CD4-positive, alpha-beta T cell (primary cell): ENCODE measurements at regions not wholly inside any gene's neighbourhood (a gene's known extent, or its start where the extent isn't known, plus 50 kb on each side); places are given as distances from the start of the nearest gene placed in this dataset.

Source experiments
- ATAC-seq: fragments of 200-7000 bp; cut with Tn5 transposase; one replicate; pipeline ENCODE4 v1.10.0; 2022; ENCODE audit warnings: mild to moderate bottlenecking; ENCODE audit not compliant: poor library complexity
- CTCF ChIA-PET: fragments of 350-600 bp; sonication (Branson Sonifier 250); formaldehyde crosslinking; loops from one replicate; lab custom pipeline; 2021; ENCODE audit warnings: antibody characterized with exemption, inconsistent platforms; lab: Charles Lee
- POLR2A ChIA-PET: fragments of 350-600 bp; sonication (Branson Sonifier 250); formaldehyde crosslinking; loops from one replicate; lab custom pipeline; 2021; ENCODE audit warnings: antibody characterized with exemption, inconsistent platforms; lab: Charles Lee
- DNase-seq, 14 experiments: peaks; one replicate each; pipeline ENCODE4 v3.0.0-alpha.2; 2013 to 2020; ENCODE audit warnings: mixed read lengths in 2 of 14
- H3K27ac ChIP-seq, 2 donors: one replicate each; pipeline versions ENCODE4 v1.5.1 to v1.7.0; 2013; ENCODE audit warnings: low read length in 2 of 2, low read depth in 1 of 2, mild to moderate bottlenecking in 1 of 2
- H3K27me3 ChIP-seq, 2 experiments: 1 replicate in 1 of 2; 2 replicates in 1 of 2; pipeline versions ENCODE4 v1.6.1 to v1.7.0; 2013; ENCODE audit warnings: low read length in 2 of 2, control low read depth in 1 of 2, mild to moderate bottlenecking in 1 of 2, moderate library complexity in 1 of 2; ENCODE audit not compliant: insufficient read depth in 2 of 2, control insufficient read depth in 1 of 2
- H3K36me3 ChIP-seq: one replicate; pipeline ENCODE4 v1.6.1; 2013; ENCODE audit warnings: low read length, control low read depth; ENCODE audit not compliant: insufficient read depth
- H3K4me1 ChIP-seq: one replicate; pipeline ENCODE4 v1.6.1; 2013; ENCODE audit warnings: low read length, control low read depth; ENCODE audit not compliant: insufficient read depth
- H3K4me3 ChIP-seq: one replicate; pipeline ENCODE4 v1.5.1; 2013; ENCODE audit warnings: mild to moderate bottlenecking, low read length, moderate library complexity
- H3K9me3 ChIP-seq, 2 experiments: 1 replicate in 1 of 2; 2 replicates in 1 of 2; pipeline versions ENCODE4 v1.6.1 to v1.7.0; 2013; ENCODE audit warnings: low read length in 2 of 2, mild to moderate bottlenecking in 2 of 2, control low read depth in 1 of 2, moderate library complexity in 1 of 2; ENCODE audit not compliant: control insufficient read depth in 1 of 2, insufficient read depth in 1 of 2
- H3K27ac Mint-ChIP-seq: one replicate; pipeline ENCODE4 v1.8.0; 2020; ENCODE audit warnings: mixed read lengths
- H3K27me3 Mint-ChIP-seq: one replicate; pipeline ENCODE4 v1.8.0; 2021; ENCODE audit warnings: mixed read lengths
- H3K36me3 Mint-ChIP-seq: one replicate; pipeline ENCODE4 v1.8.0; 2021; ENCODE audit warnings: low read depth, mixed read lengths
- H3K4me1 Mint-ChIP-seq: one replicate; pipeline ENCODE4 v1.8.0; 2021; ENCODE audit warnings: low read depth, mixed read lengths
- H3K4me3 Mint-ChIP-seq: one replicate; pipeline ENCODE4 v1.8.0; 2020; ENCODE audit warnings: mild to moderate bottlenecking, mixed read lengths
- H3K9me3 Mint-ChIP-seq: one replicate; pipeline ENCODE4 v1.8.0; 2020; ENCODE audit warnings: mixed read lengths
- intact Hi-C, 2 experiments: fragments of 100-400 bp; cut with DNase I in 1 of 2; cut with micrococcal nuclease in 1 of 2; formaldehyde crosslinking; loops; one replicate each; pipeline versions ENCODE4 v1.15.1 to v1.9.0; 2023 to 2025; cut with DNase I, micrococcal nuclease
- TF ChIP-seq, protein P1 (sequence below): fragments of 200-600 bp; IDR thresholded peaks from one replicate; pipeline ENCODE4 v1.8.0; 2022; ENCODE audit warnings: antibody characterized with exemption, mild to moderate bottlenecking

DNA sequence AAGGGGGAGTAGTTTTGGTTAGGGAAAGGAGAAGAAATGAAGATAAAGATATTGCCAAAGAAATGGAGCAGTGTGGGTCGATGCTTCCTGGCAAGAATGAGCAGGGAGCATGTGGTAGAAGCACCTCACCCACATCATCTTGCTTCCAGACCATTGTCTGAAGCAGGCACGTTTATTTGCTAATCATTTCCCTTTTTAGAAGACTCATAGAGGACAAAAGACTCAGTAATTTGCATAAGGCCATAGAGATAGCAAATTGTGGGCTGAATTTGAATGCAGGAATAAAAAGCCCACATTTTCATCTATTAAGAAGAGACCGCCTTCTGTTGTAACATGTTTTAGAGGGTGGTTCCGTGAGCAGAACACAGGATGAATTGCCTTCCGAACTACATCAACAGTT, 275.2 kb upstream of the FAT4 start:
- H3K4me3 ChIP-seq = no peak overlapping the region
- Mint-ChIP-seq H3K27ac (no peak overlapping the region), H3K4me3 (no peak overlapping the region), H3K9me3 (peaks cover 6% of the 10 kb centered on the region), H3K27me3 (no peaks in the 10 kb centered on the region), H3K36me3 (no peaks in the 10 kb centered on the region), H3K4me1 (no peaks in the 10 kb centered on the region)
- intact Hi-C loops = no loop called here
- H3K9me3 ChIP-seq = no peaks in the 10 kb centered on the region
- TF ChIP-seq, protein P1, sequence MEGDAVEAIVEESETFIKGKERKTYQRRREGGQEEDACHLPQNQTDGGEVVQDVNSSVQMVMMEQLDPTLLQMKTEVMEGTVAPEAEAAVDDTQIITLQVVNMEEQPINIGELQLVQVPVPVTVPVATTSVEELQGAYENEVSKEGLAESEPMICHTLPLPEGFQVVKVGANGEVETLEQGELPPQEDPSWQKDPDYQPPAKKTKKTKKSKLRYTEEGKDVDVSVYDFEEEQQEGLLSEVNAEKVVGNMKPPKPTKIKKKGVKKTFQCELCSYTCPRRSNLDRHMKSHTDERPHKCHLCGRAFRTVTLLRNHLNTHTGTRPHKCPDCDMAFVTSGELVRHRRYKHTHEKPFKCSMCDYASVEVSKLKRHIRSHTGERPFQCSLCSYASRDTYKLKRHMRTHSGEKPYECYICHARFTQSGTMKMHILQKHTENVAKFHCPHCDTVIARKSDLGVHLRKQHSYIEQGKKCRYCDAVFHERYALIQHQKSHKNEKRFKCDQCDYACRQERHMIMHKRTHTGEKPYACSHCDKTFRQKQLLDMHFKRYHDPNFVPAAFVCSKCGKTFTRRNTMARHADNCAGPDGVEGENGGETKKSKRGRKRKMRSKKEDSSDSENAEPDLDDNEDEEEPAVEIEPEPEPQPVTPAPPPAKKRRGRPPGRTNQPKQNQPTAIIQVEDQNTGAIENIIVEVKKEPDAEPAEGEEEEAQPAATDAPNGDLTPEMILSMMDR = no peak
- H3K27me3 ChIP-seq = no peaks in the 10 kb centered on the region
- no peaks in the 10 kb centered on the region for H3K36me3 ChIP-seq
- no peaks in the 10 kb centered on the region for H3K4me1 ChIP-seq
- CTCF ChIA-PET = no interaction called here
- POLR2A ChIA-PET = no interaction called here
- no peak for ATAC-seq
- H3K27ac ChIP-seq = no peak overlapping the region
- no peak for DNase-seq

DNA sequence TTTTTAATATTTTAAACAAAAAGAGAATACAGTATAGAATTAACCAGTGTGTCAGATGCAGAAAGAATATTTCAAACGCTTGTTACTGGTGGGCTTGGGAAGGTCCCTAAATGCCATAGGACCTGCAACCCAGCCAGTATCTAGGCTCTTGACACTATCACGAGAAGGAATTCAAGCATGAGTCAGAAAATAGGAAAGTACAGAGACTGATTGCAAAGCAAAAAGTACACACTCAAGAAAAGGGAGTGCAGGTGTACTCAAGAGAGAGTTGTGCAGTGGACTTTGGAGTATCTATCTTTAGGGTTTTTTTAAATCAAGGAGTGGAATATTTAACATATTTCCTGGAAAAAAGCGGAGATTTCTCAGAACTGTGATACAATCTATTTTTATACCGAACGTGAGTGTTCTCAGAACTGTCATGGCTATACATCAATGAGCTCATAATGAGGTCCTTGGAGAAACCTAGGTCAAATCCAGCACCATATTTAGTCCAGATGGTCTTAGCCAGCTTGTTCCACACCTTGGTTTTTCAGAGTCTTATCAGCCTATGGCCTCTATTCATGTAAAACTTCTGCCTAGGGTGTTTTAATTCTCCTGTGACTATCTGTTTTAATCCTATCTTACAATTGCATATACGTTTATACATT, 291.8 kb upstream of the FAT4 start:
- Histone ChIP-seq H3K9me3 (peaks cover 0 to 3% of the 10 kb centered on the region in 2 experiments), H3K36me3 (no peaks in the 10 kb centered on the region), H3K4me3 (no peak overlapping the region), H3K27me3 (no peaks in the 10 kb centered on the region), H3K27ac (no peak overlapping the region), H3K4me1 (no peaks in the 10 kb centered on the region)
- Mint-ChIP-seq H3K27ac (no peak overlapping the region), H3K27me3 (no peaks in the 10 kb centered on the region), H3K4me1 (no peaks in the 10 kb centered on the region), H3K9me3 (peaks cover 10% of the 10 kb centered on the region), H3K36me3 (no peaks in the 10 kb centered on the region), H3K4me3 (no peak overlapping the region)
- POLR2A ChIA-PET = no interaction called here
- CTCF ChIA-PET = no interaction called here
- intact Hi-C loops = no loop called here
- ATAC-seq = no peak
- TF ChIP-seq, protein P1 = no peak
- no peak for DNase-seq

DNA sequence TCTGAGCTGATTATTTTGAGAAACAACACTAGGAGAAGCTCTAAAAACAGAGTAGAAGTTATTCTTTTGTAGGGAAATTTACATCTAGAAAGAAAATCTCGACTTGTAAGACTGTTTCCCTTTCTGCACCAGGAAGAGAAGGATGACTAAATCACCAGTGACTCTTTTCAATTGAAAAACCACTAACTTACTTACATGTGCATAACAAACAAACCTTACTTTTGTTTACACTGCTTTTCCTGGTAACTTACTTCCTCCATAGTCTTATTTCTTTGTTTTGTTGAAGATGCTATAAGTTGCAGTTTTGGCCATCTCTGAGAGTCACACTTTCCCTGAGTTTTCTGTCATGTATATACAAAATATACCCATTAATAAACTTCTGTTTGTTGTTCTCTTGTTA, 293.6 kb upstream of the FAT4 start:
- Mint-ChIP-seq H3K27ac (no peak overlapping the region), H3K4me3 (no peak overlapping the region), H3K4me1 (no peaks in the 10 kb centered on the region), H3K9me3 (peaks cover 7% of the 10 kb centered on the region), H3K27me3 (no peaks in the 10 kb centered on the region), H3K36me3 (no peaks in the 10 kb centered on the region)
- H3K4me1 ChIP-seq = no peaks in the 10 kb centered on the region
- ATAC-seq (no peak), DNase-seq (no peak)
- no peak overlapping the region for H3K27ac ChIP-seq
- ChIA-PET CTCF (no interaction called here), POLR2A (no interaction called here)
- TF ChIP-seq, protein P1 = no peak
- intact Hi-C loops = no loop called here
- no peak overlapping the region for H3K4me3 ChIP-seq
- H3K36me3 ChIP-seq = no peaks in the 10 kb centered on the region
- H3K9me3 ChIP-seq = peaks cover 0 to 3% of the 10 kb centered on the region in 2 experiments
- H3K27me3 ChIP-seq = no peaks in the 10 kb centered on the region
